HG03159 (cell line): ENCODE measurements at regions not wholly inside any gene's neighbourhood (a gene's known extent, or its start where the extent isn't known, plus 50 kb on each side); places are given as distances from the start of the nearest gene placed in this dataset.
"Not testable (repeated sequence)": the region's sequence is repeated elsewhere in the genome, so short reads cannot be mapped to it uniquely, and the experiment has no call there.

Experiments used
- ATAC-seq: cut with Tn5 transposase; IDR thresholded peaks from one replicate; pipeline ENCODE4 v1.9.1; 2021; ENCODE audit warnings: mild to moderate bottlenecking, moderate library complexity; ENCODE audit not compliant: unreplicated experiment

- ATAC-seq, result no peak
Measured at GRCh38 chr3:169029674-169030285, 633.7 kb downstream of the MECOM start.

GRCh38 chr3:169028716-169029115 is 634.8 kb downstream of the MECOM start:
- ATAC-seq, result no peak

- no peak for ATAC-seq
Measured at GRCh38 chr3:169026543-169027182, 636.8 kb downstream of the MECOM start.

- ATAC-seq, result no peak
Measured at GRCh38 chr3:169022457-169022856, 641.1 kb downstream of the MECOM start.

- ATAC-seq, result no peak
Measured at GRCh38 chr3:169020371-169020770, 643.1 kb downstream of the MECOM start.

- no peak for ATAC-seq
Measured at GRCh38 chr3:169009453-169009852, 654.1 kb downstream of the MECOM start.

GRCh38 chr3:169008776-169009358 is 654.6 kb downstream of the MECOM start:
- ATAC-seq, result no peak

GRCh38 chr3:169007145-169007544 is 656.4 kb downstream of the MECOM start:
- no peak for ATAC-seq

- not testable (repeated sequence) for ATAC-seq
Measured at GRCh38 chr3:169006398-169006797, 657.1 kb downstream of the MECOM start.

GRCh38 chr3:169002689-169003088 is 660.8 kb downstream of the MECOM start:
- no peak for ATAC-seq

GRCh38 chr3:168998792-168999191 is 664.7 kb downstream of the MECOM start:
- ATAC-seq, result no peak

GRCh38 chr3:168997488-168997887 is 666.0 kb downstream of the MECOM start:
- no peak for ATAC-seq

- no peak for ATAC-seq
Measured at GRCh38 chr3:168996622-168997021, 666.9 kb downstream of the MECOM start.

- ATAC-seq, result no peak
Measured at GRCh38 chr3:168995129-168995528, 668.4 kb downstream of the MECOM start.

GRCh38 chr3:168991803-168992202 is 671.7 kb downstream of the MECOM start:
- ATAC-seq, result no peak

GRCh38 chr3:168990621-168991020 is 672.9 kb downstream of the MECOM start:
- no peak for ATAC-seq

GRCh38 chr3:168990134-168990533 is 673.4 kb downstream of the MECOM start:
- ATAC-seq, result no peak

GRCh38 chr3:168989396-168989795 is 674.1 kb downstream of the MECOM start:
- ATAC-seq, result no peak

- ATAC-seq, result no peak
Measured at GRCh38 chr3:168988853-168989252, 674.7 kb downstream of the MECOM start.

GRCh38 chr3:168984872-168985271 is 678.6 kb downstream of the MECOM start:
- ATAC-seq, result no peak

- ATAC-seq, result no peak
Measured at GRCh38 chr3:168983046-168983445, 680.5 kb downstream of the MECOM start.

GRCh38 chr3:168981396-168981795 is 682.1 kb downstream of the MECOM start:
- ATAC-seq, result no peak
